Adrenal gland (tissue), 5 donors: ENCODE measurements at regions not wholly inside any gene's neighbourhood (a gene's known extent, or its start where the extent isn't known, plus 50 kb on each side); places are given as distances from the start of the nearest gene placed in this dataset.

Experiments
- CTCF ChIP-seq, 6 experiments: fragments of 450-650 bp in 4 of 6; fragments of 200-600 bp in 2 of 6; sonication (generic) in 1 of 6; IDR thresholded peaks; 1 replicate in 5 of 6; 2 replicates in 1 of 6; pipeline versions ENCODE4 v1.5.1 to v1.8.0; 2016 to 2021; ENCODE audit warnings: antibody characterized with exemption in 6 of 6, mild to moderate bottlenecking in 2 of 6, moderate library complexity in 1 of 6
- POLR2A ChIP-seq, 2 donors: fragments of 450-650 bp; IDR thresholded peaks; one replicate each; pipeline ENCODE4 v1.6.1; 2017; ENCODE audit warnings: antibody characterized with exemption in 2 of 2, mild to moderate bottlenecking in 2 of 2, moderate library complexity in 1 of 2
- donor health status: DM: no; HTN: no; CAD: no.

GRCh38 chr16:51544851-51545467 lies 393.9 kb upstream of the SALL1 start:
- no peak for TF ChIP-seq POLR2A (IDR thresholded peaks at IDR 0.05)
- no peak for TF ChIP-seq CTCF (IDR thresholded peaks at IDR 0.05)
